K562 (cell line): ENCODE measurements at regions not wholly inside any gene's neighbourhood (a gene's known extent, or its start where the extent isn't known, plus 50 kb on each side); places are given as distances from the start of the nearest gene placed in this dataset.
A peak's percentile ranks its signal among the peaks of the same experiment; 100 is the strongest.

ENCODE experiments used
- ATAC-seq: fragments of 200-7000 bp; cut with Tn5 transposase; 3 replicates; pipeline ENCODE4 v1.9.1; 2020; ENCODE audit warnings: moderate library complexity
- BruUV-seq: library from RNA; stranded (reverse); fragments of 400-500 nt; replicated peaks from 2 replicates; lab custom pipeline; 2021; lab: Mats Ljungman, UMichigan
- CTCF ChIA-PET: fragments of 300-600 bp; formaldehyde crosslinking; extraction: SDS; loops from one replicate; lab custom pipeline; 2021; ENCODE audit warnings: low intra/inter-chr PET ratio; lab: Yijun Ruan, JAX
- POLR2A ChIA-PET: fragments of 300-600, 350-650 bp; sonication (Branson Sonifier 250); formaldehyde crosslinking; extraction: SDS; loops from one replicate; lab custom pipeline; 2021; ENCODE audit warnings: antibody characterized with exemption, inconsistent platforms; lab: Yijun Ruan, JAX
- DNase-seq, 4 experiments: peaks; one replicate each; pipeline versions ENCODE4 v3.0.0 to v3.0.0-alpha.2; 2011 to 2018; ENCODE audit warnings: low spot score in 3 of 4, mixed read lengths in 3 of 4; ENCODE audit errors: extremely low read depth in 1 of 4
- FAIRE-seq: peaks from 2 replicates; lab custom pipeline; 2011; peaks lifted over from hg19 to GRCh38; lab: Jason Lieb, UNC
- H2AFZ ChIP-seq: 2 replicates; pipeline ENCODE4 v1.6.0; 2011; ENCODE audit warnings: low read depth, low read length, control low read depth, inconsistent platforms
- H3K27ac ChIP-seq: fragments of 200-600 bp; 3 replicates; pipeline ENCODE4 v1.8.0; 2011; ENCODE audit warnings: low read depth, mild to moderate bottlenecking, control low read depth, inconsistent platforms, low read length, moderate library complexity, mixed read lengths; ENCODE audit errors: extremely low read depth
- H3K27me3 ChIP-seq, 2 experiments: fragments of 300-600 bp in 1 of 2; 2 replicates in 1 of 2; 3 replicates in 1 of 2; pipeline versions ENCODE4 v1.6.0 to v1.8.0; 2011; ENCODE audit warnings: inconsistent platforms in 2 of 2, low read length in 2 of 2, mild to moderate bottlenecking in 1 of 2, mixed read lengths in 1 of 2, moderate library complexity in 1 of 2; ENCODE audit not compliant: control insufficient read depth in 2 of 2, insufficient read depth in 2 of 2
- H3K36me3 ChIP-seq: fragments of 300-600 bp; 3 replicates; pipeline ENCODE4 v1.8.0; 2011; ENCODE audit warnings: mild to moderate bottlenecking, low read length, inconsistent platforms; ENCODE audit not compliant: control insufficient read depth, insufficient read depth
- H3K4me1 ChIP-seq, 2 experiments: fragments of 200-600 bp in 1 of 2; replicated peaks in 1 of 2; 2 replicates in 1 of 2; 3 replicates in 1 of 2; pipeline versions ENCODE4 v1.5.1 to v1.8.0; 2011; ENCODE audit warnings: inconsistent platforms in 2 of 2, low read length in 2 of 2, mild to moderate bottlenecking in 1 of 2, mixed read lengths in 1 of 2, moderate library complexity in 1 of 2; ENCODE audit not compliant: control insufficient read depth in 2 of 2, insufficient read depth in 2 of 2
- H3K4me2 ChIP-seq: 2 replicates; pipeline ENCODE4 v1.6.1; 2011; ENCODE audit warnings: low read length, control low read depth, inconsistent platforms, mixed read lengths; ENCODE audit not compliant: insufficient read depth
- H3K4me3 ChIP-seq: fragments of 200-600 bp; sonication (generic), shearing (Covaris generic); 2 replicates; pipeline ENCODE4 v1.5.1; 2016; ENCODE audit warnings: control low read depth, inconsistent platforms
- H3K79me2 ChIP-seq: fragments of 200-600 bp; 3 replicates; pipeline ENCODE4 v1.8.0; 2011; ENCODE audit warnings: low read length, inconsistent platforms; ENCODE audit not compliant: control insufficient read depth, insufficient read depth
- H3K9ac ChIP-seq, 2 experiments: 2 replicates each; pipeline versions ENCODE4 v1.6.0 to v1.6.1; 2011; ENCODE audit warnings: low read depth in 2 of 2, low read length in 2 of 2, control low read depth in 1 of 2, inconsistent platforms in 1 of 2, mild to moderate bottlenecking in 1 of 2, mixed read lengths in 1 of 2; ENCODE audit not compliant: insufficient read depth in 1 of 2
- H3K9me1 ChIP-seq: one replicate; pipeline ENCODE4 v1.6.0; 2011; ENCODE audit warnings: inconsistent platforms, mild to moderate bottlenecking, low read length, moderate library complexity; ENCODE audit not compliant: control insufficient read depth, insufficient read depth
- H3K9me3 ChIP-seq: replicated peaks from 2 replicates; pipeline ENCODE4 v1.5.1; 2011; ENCODE audit warnings: low read depth, low read length, inconsistent platforms; ENCODE audit not compliant: control insufficient read depth, insufficient read depth
- H4K20me1 ChIP-seq: replicated peaks from 2 replicates; pipeline ENCODE4 v1.6.1; 2011; ENCODE audit warnings: low read length, inconsistent platforms, mixed read lengths; ENCODE audit not compliant: control insufficient read depth, insufficient read depth
- CEBPB ChIP-seq: fragments of 450-650 bp; IDR thresholded peaks from 2 replicates; pipeline ENCODE4 v1.6.1; 2016; ENCODE audit warnings: missing genetic modification characterization, missing compliant biosample characterization
- CEBPG ChIP-seq, 3 experiments: fragments of 200-800 bp in 1 of 3; sonication (Bioruptor generic) in 1 of 3; sonication (generic) in 1 of 3; formaldehyde crosslinking in 1 of 3; IDR thresholded peaks in 2 of 3; conservative IDR thresholded peaks in 1 of 3; 2 replicates each; pipeline versions ENCODE4 v1.6.1 to v1.8.0; 2016 to 2022; ENCODE audit warnings: missing compliant biosample characterization in 2 of 3, missing genetic modification characterization in 2 of 3, mild to moderate bottlenecking in 1 of 3, missing genetic modification reagents in 1 of 3
- FOXK2 ChIP-seq, 2 experiments: fragments of 450-650 bp; IDR thresholded peaks in 1 of 2; conservative IDR thresholded peaks in 1 of 2; 2 replicates each; pipeline ENCODE4 v1.6.1; 2016; ENCODE audit warnings: low read depth in 2 of 2, mild to moderate bottlenecking in 1 of 2
- NFRKB ChIP-seq: fragments of 450-650 bp; IDR thresholded peaks from 2 replicates; pipeline ENCODE4 v1.6.1; 2016; ENCODE audit warnings: low read depth
- WGBS: fragments of 100-300 bp; shearing (Covaris generic); methylation state at CpG from one replicate; pipeline ENCODE4 v1.1.6; 2016; ENCODE audit warnings: low coverage, mixed read lengths; ENCODE audit not compliant: insufficient coverage; ENCODE audit errors: missing lambda C conversion rate; 5-methylcytosine and 5-hydroxymethylcytosine counted together
- in situ Hi-C: fragments of 300-500 bp; cut with MboI; formaldehyde crosslinking; loops from 4 replicates; pipeline ENCODE4 v1.15.0; 2018; ENCODE audit warnings: inconsistent platforms, mixed read lengths
- intact Hi-C: fragments of 100-400 bp; cut with micrococcal nuclease; formaldehyde crosslinking; loops from 2 replicates; pipeline ENCODE4 v1.14.2; 2022
- TF ChIP-seq, protein P1 (sequence below), 2 experiments: fragments of 450-650 bp in 1 of 2; sonication (generic) in 1 of 2; formaldehyde crosslinking in 1 of 2; IDR thresholded peaks in 1 of 2; conservative IDR thresholded peaks in 1 of 2; 2 replicates each; pipeline versions ENCODE4 v1.6.1 to v1.8.1; 2016 to 2023; ENCODE audit warnings: mild to moderate bottlenecking in 2 of 2, moderate library complexity in 2 of 2, inconsistent platforms in 1 of 2, missing genetic modification reagents in 1 of 2
- TF ChIP-seq, protein P2 (sequence below): sonication (generic); formaldehyde crosslinking; IDR thresholded peaks from 2 replicates; pipeline ENCODE4 v1.8.0; 2023; ENCODE audit warnings: mild to moderate bottlenecking, missing genetic modification reagents

DNA sequence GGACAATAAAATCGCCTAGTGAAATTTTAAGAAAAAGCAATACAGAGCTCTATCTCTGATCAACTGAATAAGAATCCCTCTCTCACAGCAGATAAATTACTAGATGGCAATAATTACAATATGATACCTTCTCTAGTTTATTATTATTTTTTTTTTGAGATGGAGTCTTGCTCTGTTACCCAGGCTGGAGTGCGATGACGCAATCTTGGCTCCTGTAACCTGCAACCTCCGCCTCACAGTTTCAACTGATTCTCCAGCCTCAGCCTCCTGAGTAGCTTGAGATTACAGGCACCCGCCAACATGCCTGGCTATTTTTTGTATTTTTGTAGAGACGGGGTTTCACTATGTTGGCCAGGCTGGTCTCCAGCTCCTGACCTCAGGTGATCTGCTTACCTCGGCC is 129.3 kb upstream of the PTCHD4 start:
- Histone ChIP-seq H3K27ac (no peak overlapping the region), H3K4me1 (no peaks in the 10 kb centered on the region), H3K79me2 (no peaks in the 10 kb centered on the region), H3K9me1 (no peaks in the 10 kb centered on the region), H3K4me2 (no peak overlapping the region), H2AFZ (no peak overlapping the region), H3K27me3 (no peaks in the 10 kb centered on the region), H3K9ac (no peak overlapping the region), H3K4me3 (no peak overlapping the region), H3K9me3 (0 out of 2 replicates have a peak, but pooled peaks cover 2% of the 10 kb centered on the region), H4K20me1 (no peaks in the 10 kb centered on the region), H3K36me3 (no peaks in the 10 kb centered on the region)
- no peak for DNase-seq
- TF ChIP-seq CEBPB (tag) (peak; percentile 39; the same call in 1 of the 2 replicates), NFRKB (no peak), FOXK2 (conservative IDR thresholded peaks at IDR 0.05 in 1 of 2, IDR thresholded peaks at IDR 0.05 in 1 of 2; ENCODE audit: low read depth in 2 of 2) (no peak), CEBPG (CRISPR knock-in tag; IDR thresholded peaks at IDR 0.05) (no peak), CEBPG (tag; conservative IDR thresholded peaks at IDR 0.05 in 1 of 2, IDR thresholded peaks at IDR 0.05 in 1 of 2) (peak in 1 of 2 experiments; percentile 80; a peak in 3 of 4 replicates)
- TF ChIP-seq, protein P1, sequence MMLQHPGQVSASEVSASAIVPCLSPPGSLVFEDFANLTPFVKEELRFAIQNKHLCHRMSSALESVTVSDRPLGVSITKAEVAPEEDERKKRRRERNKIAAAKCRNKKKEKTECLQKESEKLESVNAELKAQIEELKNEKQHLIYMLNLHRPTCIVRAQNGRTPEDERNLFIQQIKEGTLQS (IDR thresholded peaks at IDR 0.05), result peak; percentile 41; the same call in 1 of the 2 replicates
- TF ChIP-seq, protein P1 (CRISPR knock-in tag; conservative IDR thresholded peaks at IDR 0.05), result no peak
- TF ChIP-seq, protein P2, sequence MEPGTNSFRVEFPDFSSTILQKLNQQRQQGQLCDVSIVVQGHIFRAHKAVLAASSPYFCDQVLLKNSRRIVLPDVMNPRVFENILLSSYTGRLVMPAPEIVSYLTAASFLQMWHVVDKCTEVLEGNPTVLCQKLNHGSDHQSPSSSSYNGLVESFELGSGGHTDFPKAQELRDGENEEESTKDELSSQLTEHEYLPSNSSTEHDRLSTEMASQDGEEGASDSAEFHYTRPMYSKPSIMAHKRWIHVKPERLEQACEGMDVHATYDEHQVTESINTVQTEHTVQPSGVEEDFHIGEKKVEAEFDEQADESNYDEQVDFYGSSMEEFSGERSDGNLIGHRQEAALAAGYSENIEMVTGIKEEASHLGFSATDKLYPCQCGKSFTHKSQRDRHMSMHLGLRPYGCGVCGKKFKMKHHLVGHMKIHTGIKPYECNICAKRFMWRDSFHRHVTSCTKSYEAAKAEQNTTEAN (CRISPR knock-in tag), result no peak
- whole genome bisulfite sequencing, result 0% methylated on average over 7 of the region's 7 CpGs
- no peak for ATAC-seq
- intact Hi-C loops, result no loop called here
- CTCF ChIA-PET, result no interaction called here
- FAIRE-seq, result no peak
- POLR2A ChIA-PET, result no interaction called here
- no TSS peak for BruUV-seq
- in situ Hi-C loops, result no loop called here
